Keratinocyte (primary cell): ENCODE measurements at regions not wholly inside any gene's neighbourhood (a gene's known extent, or its start where the extent isn't known, plus 50 kb on each side); places are given as distances from the start of the nearest gene placed in this dataset.

ENCODE experiments used
- EZH2 ChIP-seq: IDR thresholded peaks from one replicate; pipeline ENCODE4 v1.6.1; 2012; ENCODE audit warnings: inconsistent platforms, mild to moderate bottlenecking, low read length, moderate library complexity
- TF ChIP-seq, protein P1 (sequence below), 3 experiments: IDR thresholded peaks in 1 of 3; conservative IDR thresholded peaks in 1 of 3; optimal IDR thresholded peaks in 1 of 3; 2 replicates in 2 of 3; 3 replicates in 1 of 3; pipeline versions ENCODE3 to v1.5.1; 2011; ENCODE audit warnings: low read length in 3 of 3, mild to moderate bottlenecking in 3 of 3, moderate library complexity in 2 of 3, control low read depth in 1 of 3, inconsistent platforms in 1 of 3; ENCODE audit not compliant: insufficient read depth in 2 of 3; ENCODE audit errors: extremely low read depth in 1 of 3

DNA sequence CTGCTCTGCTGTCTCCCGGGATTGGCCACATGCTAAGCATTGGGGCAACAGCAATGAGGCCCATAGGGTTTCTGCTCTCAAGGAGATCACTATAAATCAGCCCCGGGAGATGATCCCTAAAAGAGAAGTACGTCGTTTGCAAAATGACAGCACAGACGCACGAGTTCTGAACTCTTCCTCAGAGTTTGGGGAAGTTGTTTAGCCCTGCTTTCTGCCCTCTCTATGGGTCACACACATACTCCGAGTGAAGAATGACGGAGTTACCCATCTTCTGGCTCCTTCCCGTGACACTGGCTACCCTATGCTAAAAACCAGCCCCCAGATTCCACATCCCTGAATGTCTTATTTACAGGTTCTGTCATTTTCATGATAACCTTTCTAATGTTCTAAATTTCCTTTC lies 258.0 kb upstream of the PLEKHG7 start:
- TF ChIP-seq EZH2, result no peak
- TF ChIP-seq, protein P1, sequence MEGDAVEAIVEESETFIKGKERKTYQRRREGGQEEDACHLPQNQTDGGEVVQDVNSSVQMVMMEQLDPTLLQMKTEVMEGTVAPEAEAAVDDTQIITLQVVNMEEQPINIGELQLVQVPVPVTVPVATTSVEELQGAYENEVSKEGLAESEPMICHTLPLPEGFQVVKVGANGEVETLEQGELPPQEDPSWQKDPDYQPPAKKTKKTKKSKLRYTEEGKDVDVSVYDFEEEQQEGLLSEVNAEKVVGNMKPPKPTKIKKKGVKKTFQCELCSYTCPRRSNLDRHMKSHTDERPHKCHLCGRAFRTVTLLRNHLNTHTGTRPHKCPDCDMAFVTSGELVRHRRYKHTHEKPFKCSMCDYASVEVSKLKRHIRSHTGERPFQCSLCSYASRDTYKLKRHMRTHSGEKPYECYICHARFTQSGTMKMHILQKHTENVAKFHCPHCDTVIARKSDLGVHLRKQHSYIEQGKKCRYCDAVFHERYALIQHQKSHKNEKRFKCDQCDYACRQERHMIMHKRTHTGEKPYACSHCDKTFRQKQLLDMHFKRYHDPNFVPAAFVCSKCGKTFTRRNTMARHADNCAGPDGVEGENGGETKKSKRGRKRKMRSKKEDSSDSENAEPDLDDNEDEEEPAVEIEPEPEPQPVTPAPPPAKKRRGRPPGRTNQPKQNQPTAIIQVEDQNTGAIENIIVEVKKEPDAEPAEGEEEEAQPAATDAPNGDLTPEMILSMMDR (optimal IDR thresholded peaks at IDR 0.05 in 1 of 3, IDR thresholded peaks at IDR 0.05 in 1 of 3, conservative IDR thresholded peaks at IDR 0.05 in 1 of 3; ENCODE audit: extremely low read depth in 1 of 3, insufficient read depth in 2 of 3, low read length in 3 of 3), result no peak
